ENCODE measurements at regions not wholly inside any gene's neighbourhood (a gene's known extent, or its start where the extent isn't known, plus 50 kb on each side); places are given as distances from the start of the nearest gene placed in this dataset.

DNA sequence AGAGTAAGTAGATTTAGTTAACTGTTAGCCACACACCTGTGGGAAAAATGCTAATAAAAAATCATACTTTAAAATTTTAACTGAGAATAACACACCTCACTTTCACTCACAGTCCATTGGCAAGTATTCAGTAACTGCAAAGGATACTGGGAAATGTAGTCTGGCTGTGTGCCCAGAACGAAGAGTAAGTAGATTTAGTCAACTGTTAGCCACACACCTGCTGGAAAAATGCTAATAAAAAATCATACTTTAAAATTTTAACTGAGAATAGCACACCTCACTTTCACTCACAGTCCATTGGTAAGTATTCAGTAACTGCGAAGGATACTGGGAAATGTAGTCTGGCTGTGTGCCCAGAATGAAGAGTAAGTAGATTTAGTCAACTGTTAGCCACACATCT, 178.4 kb upstream of the NWD2 start:
- TF ChIP-seq POLR2A (IDR thresholded peaks at IDR 0.05) (no peak), POLR2AphosphoS5 (IDR thresholded peaks at IDR 0.05; ENCODE audit: insufficient read depth in 1 of 2, low read depth in 1 of 2) (no peak)
- TF ChIP-seq, protein P1, sequence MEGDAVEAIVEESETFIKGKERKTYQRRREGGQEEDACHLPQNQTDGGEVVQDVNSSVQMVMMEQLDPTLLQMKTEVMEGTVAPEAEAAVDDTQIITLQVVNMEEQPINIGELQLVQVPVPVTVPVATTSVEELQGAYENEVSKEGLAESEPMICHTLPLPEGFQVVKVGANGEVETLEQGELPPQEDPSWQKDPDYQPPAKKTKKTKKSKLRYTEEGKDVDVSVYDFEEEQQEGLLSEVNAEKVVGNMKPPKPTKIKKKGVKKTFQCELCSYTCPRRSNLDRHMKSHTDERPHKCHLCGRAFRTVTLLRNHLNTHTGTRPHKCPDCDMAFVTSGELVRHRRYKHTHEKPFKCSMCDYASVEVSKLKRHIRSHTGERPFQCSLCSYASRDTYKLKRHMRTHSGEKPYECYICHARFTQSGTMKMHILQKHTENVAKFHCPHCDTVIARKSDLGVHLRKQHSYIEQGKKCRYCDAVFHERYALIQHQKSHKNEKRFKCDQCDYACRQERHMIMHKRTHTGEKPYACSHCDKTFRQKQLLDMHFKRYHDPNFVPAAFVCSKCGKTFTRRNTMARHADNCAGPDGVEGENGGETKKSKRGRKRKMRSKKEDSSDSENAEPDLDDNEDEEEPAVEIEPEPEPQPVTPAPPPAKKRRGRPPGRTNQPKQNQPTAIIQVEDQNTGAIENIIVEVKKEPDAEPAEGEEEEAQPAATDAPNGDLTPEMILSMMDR (IDR thresholded peaks at IDR 0.05): no peak
- H3K36me3 ChIP-seq: no peaks in the 10 kb centered on the region
- no peaks in the 10 kb centered on the region for H3K27me3 ChIP-seq
- no peak overlapping the region for H3K27ac ChIP-seq
- H3K4me3 ChIP-seq: no peak overlapping the region
- H3K4me1 ChIP-seq: no peaks in the 10 kb centered on the region
- no peak for DNase-seq (ENCODE audit: extremely low spot score in 2 of 2)
- no peaks in the 10 kb centered on the region for H3K9me3 ChIP-seq
- intact Hi-C loops (cut with DNase I): no loop called here

DNA sequence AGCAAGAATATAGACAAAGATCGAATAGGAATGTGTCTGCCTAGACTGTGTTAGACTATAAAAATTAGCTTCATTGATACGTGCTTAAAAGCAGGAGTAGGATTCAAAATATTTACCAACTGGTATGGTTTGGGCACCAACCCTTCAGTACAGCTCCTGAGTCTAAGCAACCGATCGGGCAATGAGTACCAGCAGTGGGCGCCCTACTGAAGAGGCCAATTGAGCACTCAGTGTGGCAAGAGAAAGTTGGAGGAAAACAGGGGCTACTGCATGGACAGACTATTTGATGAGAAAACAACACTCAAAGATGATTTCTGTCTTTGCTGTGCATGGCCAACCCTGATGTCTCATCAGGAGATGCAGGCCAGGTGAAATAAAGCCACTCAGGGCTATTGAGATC, 176.0 kb upstream of the NWD2 start:
- intact Hi-C loops (cut with DNase I): no loop called here
- TF ChIP-seq, protein P1 (IDR thresholded peaks at IDR 0.05): no peak
- TF ChIP-seq POLR2A (IDR thresholded peaks at IDR 0.05): no peak
- no peak for TF ChIP-seq POLR2AphosphoS5 (IDR thresholded peaks at IDR 0.05; ENCODE audit: insufficient read depth in 1 of 2, low read depth in 1 of 2)
- no peak for DNase-seq (ENCODE audit: extremely low spot score in 2 of 2)
- H3K27me3 ChIP-seq: no peaks in the 10 kb centered on the region
- H3K27ac ChIP-seq: no peak overlapping the region
- no peaks in the 10 kb centered on the region for H3K4me1 ChIP-seq
- H3K9me3 ChIP-seq: no peaks in the 10 kb centered on the region
- no peaks in the 10 kb centered on the region for H3K36me3 ChIP-seq
- no peak overlapping the region for H3K4me3 ChIP-seq

DNA sequence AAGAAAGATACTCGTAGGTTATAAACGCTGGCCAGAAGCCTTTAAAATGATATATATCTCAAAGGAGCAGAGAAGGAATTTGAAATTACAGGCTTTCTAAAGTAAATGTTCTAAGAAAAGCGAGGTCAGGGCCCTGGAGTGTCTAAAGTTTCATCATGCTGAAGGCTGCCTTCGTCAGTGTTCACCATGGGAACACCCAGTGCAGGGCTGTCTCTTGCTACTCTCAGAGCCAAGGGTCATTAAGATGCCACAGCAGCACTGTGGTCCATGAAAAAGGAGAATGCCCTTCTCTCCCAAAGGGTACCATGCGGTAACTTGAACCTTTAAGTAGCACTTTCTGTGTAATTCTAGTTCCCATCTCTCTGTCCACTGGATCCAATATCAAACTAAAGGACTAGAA, 174.5 kb upstream of the NWD2 start:
- TF ChIP-seq, protein P1 (IDR thresholded peaks at IDR 0.05): no peak
- TF ChIP-seq POLR2AphosphoS5 (IDR thresholded peaks at IDR 0.05; ENCODE audit: insufficient read depth in 1 of 2, low read depth in 1 of 2): no peak
- TF ChIP-seq POLR2A (IDR thresholded peaks at IDR 0.05): no peak
- no peak overlapping the region for H3K27ac ChIP-seq
- intact Hi-C loops (cut with DNase I): no loop called here
- DNase-seq (ENCODE audit: extremely low spot score in 2 of 2): no peak
- no peaks in the 10 kb centered on the region for H3K36me3 ChIP-seq
- no peaks in the 10 kb centered on the region for H3K27me3 ChIP-seq
- H3K4me3 ChIP-seq: no peak overlapping the region
- no peaks in the 10 kb centered on the region for H3K9me3 ChIP-seq
- no peaks in the 10 kb centered on the region for H3K4me1 ChIP-seq

DNA sequence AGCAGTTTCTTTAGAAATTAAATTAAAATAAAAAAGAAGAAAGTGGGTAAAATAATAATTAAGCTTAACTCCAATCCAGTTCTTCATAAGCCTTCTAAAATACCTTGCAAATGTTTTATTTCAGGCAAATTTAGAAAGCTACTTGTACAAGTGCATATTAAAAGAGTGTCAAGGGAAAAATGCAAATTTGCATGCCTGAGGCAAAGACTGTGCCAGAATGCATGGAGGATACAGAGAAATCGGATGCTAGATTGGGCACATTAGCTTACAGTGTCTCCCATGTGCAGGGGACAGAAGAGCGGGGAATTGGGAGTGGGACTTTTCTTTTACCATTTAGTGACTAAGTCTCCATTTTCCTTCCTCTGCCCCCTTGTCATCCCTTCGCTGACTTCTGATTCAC, 173.0 kb upstream of the NWD2 start:
- DNase-seq (ENCODE audit: extremely low spot score in 2 of 2): no peak
- H3K4me3 ChIP-seq: no peak overlapping the region
- TF ChIP-seq, protein P1 (IDR thresholded peaks at IDR 0.05): no peak
- TF ChIP-seq POLR2A (IDR thresholded peaks at IDR 0.05): no peak
- TF ChIP-seq POLR2AphosphoS5 (IDR thresholded peaks at IDR 0.05; ENCODE audit: insufficient read depth in 1 of 2, low read depth in 1 of 2): no peak
- no peaks in the 10 kb centered on the region for H3K4me1 ChIP-seq
- no peaks in the 10 kb centered on the region for H3K36me3 ChIP-seq
- no peak overlapping the region for H3K27ac ChIP-seq
- intact Hi-C loops (cut with DNase I): no loop called here
- no peaks in the 10 kb centered on the region for H3K27me3 ChIP-seq
- no peaks in the 10 kb centered on the region for H3K9me3 ChIP-seq

DNA sequence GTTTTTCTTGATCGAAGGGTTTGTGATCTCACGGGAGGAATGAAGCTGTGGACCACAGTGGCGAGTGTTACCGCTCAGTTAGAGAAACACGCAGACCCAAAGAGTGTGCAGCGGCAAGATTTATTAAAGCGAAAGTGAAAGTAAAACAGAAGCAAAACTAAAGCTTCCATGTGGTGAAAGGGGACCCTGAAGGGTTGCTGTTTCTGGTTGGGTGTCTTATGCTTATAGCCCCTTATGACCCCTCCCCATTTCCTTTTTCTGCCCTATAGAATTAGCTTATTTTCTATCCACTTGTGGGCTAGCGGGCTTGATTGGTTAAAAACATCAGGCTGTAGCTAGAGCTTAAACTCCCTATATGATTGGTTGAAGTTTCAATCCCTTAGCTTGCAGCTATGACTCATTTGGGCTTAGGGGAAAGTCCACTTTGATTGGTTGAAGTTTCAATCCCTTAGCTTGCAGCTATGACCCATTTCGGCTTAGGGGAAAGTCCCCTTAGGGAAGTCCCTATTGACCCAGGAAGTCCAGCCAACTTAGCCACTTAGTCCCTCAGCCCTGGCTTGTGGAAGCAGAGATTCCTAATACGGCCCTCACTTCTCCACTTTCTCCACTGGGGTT, 171.2 kb upstream of the NWD2 start:
- H3K9me3 ChIP-seq: no peaks in the 10 kb centered on the region
- H3K27ac ChIP-seq: no peak overlapping the region
- no peaks in the 10 kb centered on the region for H3K27me3 ChIP-seq
- H3K36me3 ChIP-seq: no peaks in the 10 kb centered on the region
- no peaks in the 10 kb centered on the region for H3K4me1 ChIP-seq
- DNase-seq (ENCODE audit: extremely low spot score in 2 of 2): no peak
- no peak overlapping the region for H3K4me3 ChIP-seq
- intact Hi-C loops (cut with DNase I): no loop called here
- TF ChIP-seq, protein P1 (IDR thresholded peaks at IDR 0.05): no peak
- TF ChIP-seq POLR2A (IDR thresholded peaks at IDR 0.05): no peak
- TF ChIP-seq POLR2AphosphoS5 (IDR thresholded peaks at IDR 0.05; ENCODE audit: insufficient read depth in 1 of 2, low read depth in 1 of 2): no peak
